Middle frontal gyrus (tissue), 1 donor: ENCODE measurements at regions not wholly inside any gene's neighbourhood (a gene's known extent, or its start where the extent isn't known, plus 50 kb on each side); places are given as distances from the start of the nearest gene placed in this dataset.

ENCODE experiments used
- DNase-seq: peaks from one replicate; pipeline ENCODE4 v3.0.0-alpha.2; 2015; ENCODE audit warnings: low spot score; ENCODE audit errors: extremely low spot score

DNA sequence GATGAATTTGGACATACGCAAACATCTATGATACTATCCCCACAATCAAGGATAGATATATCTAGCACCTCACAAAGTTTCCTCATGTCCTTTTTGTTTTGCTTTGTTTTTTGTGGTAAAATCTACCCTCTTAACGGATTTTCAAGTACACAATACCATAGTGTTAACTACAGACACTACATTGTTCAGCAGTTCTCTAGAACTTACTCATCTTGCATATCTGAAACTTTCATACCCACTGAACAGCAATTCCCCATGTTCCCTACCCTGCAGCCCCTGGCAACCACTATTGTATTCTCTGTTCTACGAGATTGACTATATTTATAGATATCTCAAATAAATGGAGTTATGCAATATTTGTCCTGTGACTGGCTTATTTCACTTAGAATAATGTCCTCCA is 58.1 kb upstream of the TJP1 start:
- no peak for DNase-seq

DNA sequence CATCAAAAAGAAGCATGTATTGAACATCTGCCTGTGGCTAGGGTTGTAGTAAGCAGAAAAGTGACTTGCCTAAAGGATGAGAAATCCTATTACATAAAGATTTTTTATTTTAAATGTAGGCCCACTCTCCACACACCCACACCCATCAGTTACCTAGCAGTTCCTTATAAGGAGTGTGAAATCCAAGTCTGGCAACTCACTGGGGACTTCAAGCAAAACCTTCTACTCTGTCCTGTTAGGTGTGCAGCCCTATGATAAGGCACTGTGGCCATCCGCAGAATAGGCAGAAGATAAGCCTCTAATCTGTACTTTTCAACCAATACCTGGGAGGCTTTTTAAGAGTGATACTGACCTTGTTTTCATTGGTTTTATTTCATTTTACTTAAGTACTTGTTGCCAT is 52.7 kb upstream of the TJP1 start:
- no peak for DNase-seq

DNA sequence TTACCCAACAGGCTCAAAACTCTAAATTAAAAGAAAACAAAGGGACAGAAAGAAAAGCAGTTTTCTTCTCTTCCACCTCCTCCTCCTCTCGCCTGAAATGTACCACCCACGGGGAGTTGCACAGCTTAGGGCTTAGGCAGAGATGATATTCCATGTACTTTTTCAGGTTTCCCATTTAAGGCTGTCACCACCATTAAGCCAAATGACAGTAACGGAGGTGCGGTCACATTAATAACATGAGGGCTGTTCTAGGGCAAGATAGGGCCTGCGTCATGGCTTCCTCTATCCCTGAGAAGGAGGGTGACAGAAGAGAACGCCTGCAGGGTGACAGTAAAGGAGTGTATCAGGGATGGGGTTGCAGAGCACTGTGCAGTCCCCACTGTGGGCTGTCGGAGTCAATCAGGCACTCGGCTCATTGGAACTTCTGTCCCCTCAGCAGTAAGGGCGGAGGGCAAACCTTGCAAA is 51.7 kb upstream of the TJP1 start:
- DNase-seq, result no peak

DNA sequence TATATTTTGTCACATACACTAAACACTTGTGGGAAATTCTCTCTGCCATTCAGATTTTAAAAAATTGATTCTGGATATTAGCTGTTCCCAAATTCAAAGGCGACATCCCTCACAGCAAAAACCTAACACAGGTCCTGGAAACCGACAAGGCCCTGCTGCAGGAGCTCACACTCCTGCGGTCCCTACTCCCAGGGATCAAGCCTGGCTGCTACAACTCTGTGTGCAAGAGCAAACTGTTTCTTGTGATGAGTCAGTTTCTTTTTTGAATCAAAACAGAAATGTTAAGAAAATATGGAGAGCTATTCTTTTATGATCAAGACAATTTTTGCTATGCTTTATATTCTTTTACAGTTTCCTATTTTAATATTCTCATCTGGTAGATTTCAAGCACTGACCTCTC is 51.0 kb upstream of the TJP1 start:
- no peak for DNase-seq

DNA sequence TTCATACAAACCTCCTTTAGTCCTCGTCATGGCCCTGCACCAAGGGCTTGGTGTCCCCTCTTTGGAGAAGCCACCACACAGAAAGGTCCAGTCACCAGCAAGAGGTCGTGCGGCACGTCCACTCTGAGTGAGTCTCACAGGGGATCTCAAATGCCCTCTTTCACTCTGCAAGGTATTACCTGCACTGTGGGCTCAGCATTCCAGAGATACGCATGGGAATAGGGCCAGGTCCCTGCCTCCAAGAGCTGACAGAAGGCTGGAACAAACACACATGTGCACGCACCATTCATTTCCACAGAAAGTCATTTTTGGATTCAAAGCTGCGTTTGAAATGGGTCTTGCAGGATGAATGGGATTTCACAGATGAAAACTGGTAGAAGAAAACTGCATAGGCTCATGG is 50.4 kb upstream of the TJP1 start:
- DNase-seq, result no peak
